OCI-LY7 (cell line): ENCODE measurements at regions not wholly inside any gene's neighbourhood (a gene's known extent, or its start where the extent isn't known, plus 50 kb on each side); places are given as distances from the start of the nearest gene placed in this dataset.

Experiments used
- EZH2phosphoT487 ChIP-seq: fragments of 200-600 bp; sonication (generic); IDR thresholded peaks from 2 replicates; pipeline ENCODE4 v1.6.1; 2018; ENCODE audit warnings: low read depth, borderline replicate concordance, mild to moderate bottlenecking, mixed run types, antibody characterized with exemption, low read length, moderate library complexity, mixed read lengths
- TF ChIP-seq, protein P1 (sequence below): fragments of 200-600 bp; sonication (generic); conservative IDR thresholded peaks from 2 replicates; pipeline ENCODE4 v1.5.1; 2014; ENCODE audit warnings: mild to moderate bottlenecking, antibody characterized with exemption, low read length, moderate library complexity, mixed read lengths

DNA sequence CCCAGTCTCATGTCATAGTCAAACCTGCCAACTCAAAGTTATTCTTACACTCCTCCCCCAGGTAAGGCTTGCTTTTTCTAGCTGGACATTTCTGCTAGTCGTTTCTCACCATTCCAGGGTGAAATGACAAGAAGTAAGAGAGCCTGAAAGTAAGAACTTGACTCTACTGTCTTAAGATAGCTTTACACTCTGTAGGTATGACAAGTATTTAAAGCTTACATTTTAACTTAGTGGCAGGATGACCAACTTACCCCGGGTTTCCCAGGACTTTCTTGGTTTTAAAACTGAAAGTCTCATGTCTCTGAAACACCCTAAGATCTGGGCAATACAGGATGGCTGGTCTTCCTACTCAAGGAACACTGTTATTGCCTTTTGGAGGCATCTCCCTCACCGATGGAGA lies 67.5 kb upstream of the PIK3R1 start:
- TF ChIP-seq, protein P1, sequence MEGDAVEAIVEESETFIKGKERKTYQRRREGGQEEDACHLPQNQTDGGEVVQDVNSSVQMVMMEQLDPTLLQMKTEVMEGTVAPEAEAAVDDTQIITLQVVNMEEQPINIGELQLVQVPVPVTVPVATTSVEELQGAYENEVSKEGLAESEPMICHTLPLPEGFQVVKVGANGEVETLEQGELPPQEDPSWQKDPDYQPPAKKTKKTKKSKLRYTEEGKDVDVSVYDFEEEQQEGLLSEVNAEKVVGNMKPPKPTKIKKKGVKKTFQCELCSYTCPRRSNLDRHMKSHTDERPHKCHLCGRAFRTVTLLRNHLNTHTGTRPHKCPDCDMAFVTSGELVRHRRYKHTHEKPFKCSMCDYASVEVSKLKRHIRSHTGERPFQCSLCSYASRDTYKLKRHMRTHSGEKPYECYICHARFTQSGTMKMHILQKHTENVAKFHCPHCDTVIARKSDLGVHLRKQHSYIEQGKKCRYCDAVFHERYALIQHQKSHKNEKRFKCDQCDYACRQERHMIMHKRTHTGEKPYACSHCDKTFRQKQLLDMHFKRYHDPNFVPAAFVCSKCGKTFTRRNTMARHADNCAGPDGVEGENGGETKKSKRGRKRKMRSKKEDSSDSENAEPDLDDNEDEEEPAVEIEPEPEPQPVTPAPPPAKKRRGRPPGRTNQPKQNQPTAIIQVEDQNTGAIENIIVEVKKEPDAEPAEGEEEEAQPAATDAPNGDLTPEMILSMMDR = no peak
- TF ChIP-seq EZH2phosphoT487 = no peak
